ENCODE measurements at regions not wholly inside any gene's neighbourhood (a gene's known extent, or its start where the extent isn't known, plus 50 kb on each side); places are given as distances from the start of the nearest gene placed in this dataset.

GRCh38 chr14:61110316-61111082, 129.5 kb downstream of the SLC38A6 start:
- TF ChIP-seq CTCF (IDR thresholded peaks at IDR 0.05) (no peak), POLR2A (IDR thresholded peaks at IDR 0.05) (no peak), POLR2AphosphoS5 (IDR thresholded peaks at IDR 0.05) (no peak)
